GM18907 (cell line): ENCODE measurements at regions not wholly inside any gene's neighbourhood (a gene's known extent, or its start where the extent isn't known, plus 50 kb on each side); places are given as distances from the start of the nearest gene placed in this dataset.
"Not testable (repeated sequence)": the region's sequence is repeated elsewhere in the genome, so short reads cannot be mapped to it uniquely, and the experiment has no call there.

Source experiments
- ATAC-seq: cut with Tn5 transposase; IDR thresholded peaks from one replicate; pipeline ENCODE4 v1.9.1; 2021; ENCODE audit warnings: mild to moderate bottlenecking, moderate library complexity; ENCODE audit not compliant: unreplicated experiment

DNA sequence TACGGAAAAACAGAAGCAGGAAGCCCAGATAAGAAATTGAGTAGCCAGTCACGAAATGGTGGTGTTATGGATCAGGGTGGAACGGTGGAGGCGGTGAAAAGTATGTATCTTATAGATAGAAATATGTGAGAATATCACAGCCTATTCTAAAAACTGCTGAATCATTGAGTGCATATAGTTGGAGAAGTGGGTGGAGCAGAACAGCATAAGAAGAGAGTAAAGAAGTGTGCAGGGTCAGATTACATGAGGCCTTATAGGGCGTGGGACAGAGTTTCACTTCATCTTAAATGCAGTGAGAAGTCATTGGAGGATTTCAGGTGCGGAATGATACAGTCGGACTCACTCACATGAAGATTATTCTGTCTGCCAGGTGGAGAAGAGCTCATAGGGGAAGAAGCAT is 293.1 kb downstream of the TRIML1 start:
- no peak for ATAC-seq

GRCh38 chr4:188433741-188434315 is 294.6 kb downstream of the TRIML1 start:
- no peak for ATAC-seq

- no peak for ATAC-seq
These were observed 295.4 kb downstream of the TRIML1 start for GRCh38 chr4:188434643-188435042.

DNA sequence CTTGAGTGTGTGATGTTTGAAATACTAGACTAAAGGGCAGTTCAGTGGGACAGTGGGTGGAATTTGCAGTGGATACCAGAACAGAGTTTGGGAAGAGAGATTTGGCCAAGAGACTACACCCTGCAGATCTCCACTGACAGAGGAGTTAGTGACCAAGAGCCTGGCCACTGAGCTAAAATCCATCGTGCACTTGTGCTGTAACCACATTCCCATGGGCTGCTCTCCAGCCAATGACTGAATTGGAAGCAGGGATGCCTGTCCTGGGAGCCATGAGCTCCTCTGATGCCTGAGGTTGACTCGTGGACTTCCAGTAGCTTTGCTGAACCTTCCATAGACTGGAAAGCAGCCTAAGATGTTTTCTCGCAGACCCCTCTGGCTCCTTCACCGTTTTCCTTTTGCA is 296.1 kb downstream of the TRIML1 start:
- ATAC-seq: no peak

GRCh38 chr4:188437535-188437934 is 298.3 kb downstream of the TRIML1 start:
- ATAC-seq: no peak

DNA sequence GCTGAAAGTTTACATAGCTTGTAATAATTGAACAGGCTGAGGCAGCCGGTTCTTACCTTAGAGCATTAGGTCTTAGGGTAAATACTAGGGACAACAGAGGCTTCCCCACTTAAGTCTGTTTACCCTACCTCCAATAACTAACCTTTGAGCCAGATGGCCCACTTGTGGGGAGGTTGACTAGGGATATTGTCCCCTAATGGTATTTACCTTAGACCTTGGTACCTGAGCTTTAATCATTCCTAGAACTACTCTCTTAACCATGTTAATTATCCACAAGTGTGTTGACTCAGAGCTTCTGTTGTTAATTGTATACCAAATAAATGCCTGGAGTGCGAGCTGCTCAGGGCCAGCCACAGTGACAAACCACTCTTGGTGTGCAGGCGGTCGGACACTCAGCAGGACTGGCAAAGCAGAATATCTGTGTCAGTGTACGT is 299.2 kb downstream of the TRIML1 start:
- ATAC-seq: not testable (repeated sequence)

- no peak for ATAC-seq
These were observed 300.5 kb downstream of the TRIML1 start for GRCh38 chr4:188439641-188440311.

GRCh38 chr4:188444500-188444899 is 305.3 kb downstream of the TRIML1 start:
- no peak for ATAC-seq

GRCh38 chr4:188448996-188449395 is 309.8 kb downstream of the TRIML1 start:
- not testable (repeated sequence) for ATAC-seq

DNA sequence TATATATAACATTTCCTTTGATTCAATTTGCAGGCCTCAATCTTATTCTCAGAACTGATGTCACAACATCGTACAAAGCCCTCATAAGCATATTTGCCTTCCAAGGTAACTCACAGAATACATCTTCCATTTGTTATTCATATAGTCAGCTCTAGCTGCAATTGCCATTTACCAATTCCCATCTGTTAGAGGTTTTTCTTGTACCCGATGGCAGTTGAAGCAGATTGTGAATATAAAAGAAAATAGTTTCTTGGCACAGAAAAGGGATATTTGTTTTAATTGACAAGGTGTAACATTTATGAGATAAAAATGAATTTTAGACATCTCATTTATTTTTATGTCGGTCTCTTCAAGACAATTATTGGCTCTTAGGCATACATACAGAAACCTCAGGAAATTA is 311.3 kb downstream of the TRIML1 start:
- no peak for ATAC-seq

GRCh38 chr4:188452097-188452496 is 312.9 kb downstream of the TRIML1 start:
- no peak for ATAC-seq

GRCh38 chr4:188454575-188454974 is 315.3 kb downstream of the TRIML1 start:
- ATAC-seq: no peak

DNA sequence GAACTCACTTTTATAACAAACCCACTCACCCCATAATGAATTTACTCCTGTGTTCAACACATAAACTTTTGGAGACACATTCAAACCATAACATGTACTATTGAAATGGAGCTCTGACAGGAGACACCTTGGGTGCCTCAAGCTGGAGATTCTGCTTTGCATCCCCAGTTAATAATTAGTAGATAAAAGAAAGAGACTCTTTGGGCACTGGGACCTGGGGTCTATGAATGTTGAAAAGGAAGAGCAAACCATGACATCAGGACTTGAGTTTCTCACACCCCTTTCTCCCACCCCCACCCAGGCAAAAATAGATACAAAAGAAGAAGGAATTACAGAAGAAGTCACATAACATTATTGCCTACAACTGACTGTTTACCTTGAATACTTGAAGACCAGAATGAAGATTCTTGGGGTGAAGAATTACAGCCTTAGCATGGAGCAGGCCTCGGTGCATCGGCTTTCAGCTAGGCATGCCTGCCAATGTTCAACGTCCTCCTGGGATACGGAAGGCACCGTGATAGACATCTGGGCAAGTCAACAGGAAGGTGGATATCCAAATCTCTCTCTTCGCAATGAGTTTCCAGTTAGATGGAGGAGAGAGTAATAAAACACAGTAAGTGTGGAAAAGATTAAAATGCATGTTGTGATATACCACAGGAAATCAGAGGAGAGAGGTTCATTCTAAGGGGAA is 316.0 kb downstream of the TRIML1 start:
- ATAC-seq: no peak

DNA sequence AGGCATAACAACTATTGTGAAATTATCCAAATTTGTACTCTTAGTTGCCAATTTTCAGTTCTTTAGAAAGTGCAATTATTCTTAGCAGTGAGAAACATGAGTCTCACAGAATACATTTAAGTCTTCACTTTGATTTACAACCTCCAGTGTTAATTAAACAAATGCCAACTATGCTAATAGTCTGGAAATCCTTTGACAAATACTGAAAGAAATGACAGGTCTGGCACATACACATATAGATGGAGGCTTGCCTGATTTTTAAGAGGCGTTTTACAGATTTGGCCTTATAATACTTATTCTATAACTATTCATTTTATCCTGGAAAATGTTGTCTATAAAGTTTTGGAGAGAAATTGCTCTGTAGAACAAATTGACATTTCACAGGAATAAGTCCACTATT is 320.1 kb downstream of the TRIML1 start:
- ATAC-seq: no peak

- no peak for ATAC-seq
These were observed 324.7 kb downstream of the TRIML1 start for GRCh38 chr4:188463909-188464308.

DNA sequence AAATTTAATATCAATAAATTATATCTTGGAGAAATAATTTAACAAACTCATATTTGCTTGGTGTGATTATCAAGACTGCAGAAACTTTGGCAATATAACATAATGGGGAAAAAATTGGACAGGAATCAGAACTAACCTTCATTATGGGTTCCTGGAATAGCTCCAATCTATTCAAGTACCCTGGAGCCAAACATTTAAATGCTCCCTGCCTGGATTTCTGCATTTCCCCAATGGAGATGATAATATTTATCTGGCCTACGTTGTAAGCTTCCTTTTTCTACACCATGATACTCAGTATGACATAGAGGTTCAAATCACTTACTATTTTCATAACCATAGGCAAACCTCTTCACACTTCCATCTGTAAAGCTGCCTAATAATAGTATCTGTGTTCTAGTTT is 326.8 kb downstream of the TRIML1 start:
- no peak for ATAC-seq

DNA sequence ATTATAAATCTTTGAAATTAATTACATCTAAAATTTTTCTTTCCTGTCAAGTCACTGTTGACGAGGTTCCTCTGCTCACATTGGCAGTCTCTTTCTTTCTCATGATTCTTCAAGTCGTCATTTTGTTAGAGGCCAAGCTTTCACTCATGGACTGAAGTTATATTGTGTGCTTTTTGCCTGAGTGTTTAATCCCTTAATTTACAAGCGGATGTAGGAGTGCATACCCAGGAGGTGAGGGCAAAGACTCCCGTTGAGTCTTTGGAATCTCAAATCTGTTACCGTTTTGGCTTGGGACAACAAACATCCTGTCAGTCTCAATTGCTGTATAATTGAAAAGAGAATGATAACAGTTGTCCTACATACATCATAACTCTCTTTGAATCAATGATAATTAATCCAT is 345.0 kb downstream of the TRIML1 start:
- ATAC-seq: no peak

GRCh38 chr4:188485906-188486305 is 346.7 kb downstream of the TRIML1 start:
- ATAC-seq: no peak

DNA sequence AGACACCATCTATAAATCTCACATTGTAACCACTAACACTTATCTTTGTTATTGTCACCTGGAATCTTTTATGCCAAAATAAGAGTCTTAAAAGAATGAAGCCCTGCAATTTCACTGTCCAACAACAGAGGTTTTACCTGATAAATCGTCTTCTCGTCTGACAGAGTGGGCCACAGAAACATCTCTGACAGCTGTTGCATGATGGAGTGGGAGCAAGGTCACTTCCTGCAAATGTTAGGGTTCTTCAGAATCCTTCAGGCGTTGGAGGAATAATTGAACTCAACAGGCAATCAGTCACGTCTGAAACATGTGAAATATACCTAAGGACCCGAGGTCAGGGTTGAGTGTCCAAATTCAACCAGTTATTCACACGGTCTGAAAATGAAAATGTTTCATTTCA is 353.6 kb downstream of the TRIML1 start:
- no peak for ATAC-seq

- ATAC-seq: no peak
These were observed 355.9 kb downstream of the TRIML1 start for GRCh38 chr4:188495169-188495568.

- ATAC-seq: no peak
These were observed 372.2 kb downstream of the TRIML1 start for GRCh38 chr4:188511431-188511830.

DNA sequence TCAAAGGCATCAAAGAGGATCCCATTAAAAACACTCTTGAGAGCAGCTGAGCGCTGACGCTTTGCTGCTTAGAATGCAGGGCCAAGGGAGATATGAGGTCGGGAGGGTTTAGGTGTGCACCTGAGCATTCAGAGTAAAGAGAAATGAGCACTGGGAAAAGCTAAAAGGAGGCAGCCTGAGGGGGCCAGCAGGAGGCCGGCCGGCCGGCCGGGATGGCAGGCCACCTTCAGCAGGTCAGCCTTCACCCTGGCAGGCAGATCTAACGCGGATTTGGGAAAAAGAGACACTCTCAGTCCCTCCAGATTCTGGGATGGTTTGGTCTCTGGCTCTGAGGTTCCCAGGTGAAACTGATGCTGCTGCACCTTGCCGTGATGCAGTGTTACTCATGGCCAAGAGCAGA is 393.5 kb downstream of the TRIML1 start:
- ATAC-seq: no peak
